GM12865 (cell line): ENCODE measurements at regions not wholly inside any gene's neighbourhood (a gene's known extent, or its start where the extent isn't known, plus 50 kb on each side); places are given as distances from the start of the nearest gene placed in this dataset.
A peak's percentile ranks its signal among the peaks of the same experiment; 100 is the strongest.

Experiments
- DNase-seq: peaks from one replicate; pipeline ENCODE4 v3.0.0; 2010; ENCODE audit warnings: low read depth
- H3K4me3 ChIP-seq: 2 replicates; pipeline ENCODE4 v1.5.1; 2011; ENCODE audit warnings: mild to moderate bottlenecking, low read depth, low read length, control low read depth
- TF ChIP-seq, protein P1 (sequence below): IDR thresholded peaks from 2 replicates; pipeline ENCODE4 v1.5.1; 2011; ENCODE audit warnings: low read length, control low read depth, low read depth, inconsistent platforms; ENCODE audit not compliant: insufficient read depth; ENCODE audit errors: missing control alignments

DNA sequence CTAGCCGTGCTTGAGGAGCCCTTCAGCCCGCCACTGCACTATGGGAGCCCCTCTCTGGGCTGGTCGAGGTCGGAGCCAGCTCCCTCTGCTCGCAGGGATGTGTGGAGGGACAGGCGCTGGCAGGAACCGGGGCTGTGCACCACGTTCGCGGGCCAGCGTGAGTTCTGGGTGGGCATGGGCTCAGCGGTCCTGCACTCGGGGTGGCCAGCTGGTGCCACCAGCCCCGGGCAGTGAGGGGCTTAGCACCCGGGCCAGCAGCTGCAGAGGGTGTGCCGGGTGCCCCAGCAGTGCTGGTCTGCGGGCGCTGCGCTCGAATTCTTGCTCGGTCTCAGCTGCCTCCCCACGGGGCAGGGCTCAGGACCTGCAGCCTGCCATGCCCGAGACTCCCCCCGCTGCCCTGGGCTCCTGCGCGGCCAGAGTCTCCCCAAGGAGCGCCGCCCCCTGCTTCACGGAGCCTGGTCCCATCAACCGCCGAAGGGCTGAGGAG is 90.8 kb upstream of the NRG3 start:
- H3K4me3 ChIP-seq = no peak overlapping the region
- TF ChIP-seq, protein P1, sequence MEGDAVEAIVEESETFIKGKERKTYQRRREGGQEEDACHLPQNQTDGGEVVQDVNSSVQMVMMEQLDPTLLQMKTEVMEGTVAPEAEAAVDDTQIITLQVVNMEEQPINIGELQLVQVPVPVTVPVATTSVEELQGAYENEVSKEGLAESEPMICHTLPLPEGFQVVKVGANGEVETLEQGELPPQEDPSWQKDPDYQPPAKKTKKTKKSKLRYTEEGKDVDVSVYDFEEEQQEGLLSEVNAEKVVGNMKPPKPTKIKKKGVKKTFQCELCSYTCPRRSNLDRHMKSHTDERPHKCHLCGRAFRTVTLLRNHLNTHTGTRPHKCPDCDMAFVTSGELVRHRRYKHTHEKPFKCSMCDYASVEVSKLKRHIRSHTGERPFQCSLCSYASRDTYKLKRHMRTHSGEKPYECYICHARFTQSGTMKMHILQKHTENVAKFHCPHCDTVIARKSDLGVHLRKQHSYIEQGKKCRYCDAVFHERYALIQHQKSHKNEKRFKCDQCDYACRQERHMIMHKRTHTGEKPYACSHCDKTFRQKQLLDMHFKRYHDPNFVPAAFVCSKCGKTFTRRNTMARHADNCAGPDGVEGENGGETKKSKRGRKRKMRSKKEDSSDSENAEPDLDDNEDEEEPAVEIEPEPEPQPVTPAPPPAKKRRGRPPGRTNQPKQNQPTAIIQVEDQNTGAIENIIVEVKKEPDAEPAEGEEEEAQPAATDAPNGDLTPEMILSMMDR = no peak
- no peak for DNase-seq

DNA sequence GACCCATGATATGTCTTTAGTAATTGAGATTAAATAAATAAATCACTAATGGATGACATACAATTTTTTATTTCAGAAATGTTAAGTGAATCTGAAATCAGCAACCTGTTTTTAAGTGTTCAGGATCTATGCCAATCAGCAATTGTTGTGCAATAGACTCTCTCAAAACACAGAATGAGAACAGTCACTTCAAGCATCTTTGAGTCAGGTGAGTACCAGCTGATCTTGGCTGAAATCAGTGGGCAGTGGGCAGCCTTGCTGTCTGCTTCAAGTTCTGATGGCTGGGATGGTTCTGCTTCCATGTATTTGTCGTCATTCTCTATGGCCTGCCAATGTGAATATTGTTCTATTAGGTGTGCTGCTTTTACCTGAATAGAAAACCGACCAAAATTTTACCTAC is 82.3 kb upstream of the NRG3 start:
- TF ChIP-seq, protein P1 = no peak
- no peak for DNase-seq
- no peak overlapping the region for H3K4me3 ChIP-seq

DNA sequence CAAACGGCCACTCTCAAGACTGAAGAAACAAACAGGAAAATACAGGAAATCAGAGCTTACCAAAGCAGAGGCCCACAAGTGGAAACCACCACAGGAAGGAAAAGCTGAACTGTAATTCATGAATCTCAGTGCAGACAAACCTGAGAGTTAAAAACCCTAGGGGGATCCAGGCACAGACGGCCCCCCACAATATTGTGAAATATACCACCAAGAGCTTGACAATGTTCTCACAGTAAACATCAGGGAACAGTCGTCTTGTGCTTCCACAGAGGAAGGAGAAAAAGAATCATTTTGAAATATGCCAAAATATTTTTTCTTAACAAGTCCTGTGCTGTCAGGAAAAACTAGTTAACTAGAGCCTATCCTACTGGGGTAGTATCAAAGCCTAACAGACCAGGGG is 68.2 kb upstream of the NRG3 start:
- H3K4me3 ChIP-seq = no peak overlapping the region
- DNase-seq = no peak
- TF ChIP-seq, protein P1 = no peak

DNA sequence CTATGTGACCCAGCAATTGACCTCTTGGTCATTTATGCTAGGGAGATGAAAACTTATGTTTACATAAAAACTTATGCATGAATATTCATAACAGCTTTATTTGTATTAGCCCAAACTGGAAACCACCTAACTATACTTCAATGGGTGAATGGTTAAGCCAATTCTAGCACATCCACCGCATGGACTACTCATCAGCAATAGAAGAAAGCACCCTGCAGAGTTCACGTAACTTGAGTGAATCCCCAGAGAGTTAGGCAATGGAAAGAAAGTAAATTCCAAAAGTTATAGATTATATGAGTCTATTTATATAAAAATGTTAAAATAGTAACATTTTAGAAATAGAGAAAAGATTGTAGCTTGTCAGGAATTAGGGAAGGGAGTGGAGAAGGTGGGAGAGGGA is 60.2 kb upstream of the NRG3 start:
- TF ChIP-seq, protein P1 = no peak

DNA sequence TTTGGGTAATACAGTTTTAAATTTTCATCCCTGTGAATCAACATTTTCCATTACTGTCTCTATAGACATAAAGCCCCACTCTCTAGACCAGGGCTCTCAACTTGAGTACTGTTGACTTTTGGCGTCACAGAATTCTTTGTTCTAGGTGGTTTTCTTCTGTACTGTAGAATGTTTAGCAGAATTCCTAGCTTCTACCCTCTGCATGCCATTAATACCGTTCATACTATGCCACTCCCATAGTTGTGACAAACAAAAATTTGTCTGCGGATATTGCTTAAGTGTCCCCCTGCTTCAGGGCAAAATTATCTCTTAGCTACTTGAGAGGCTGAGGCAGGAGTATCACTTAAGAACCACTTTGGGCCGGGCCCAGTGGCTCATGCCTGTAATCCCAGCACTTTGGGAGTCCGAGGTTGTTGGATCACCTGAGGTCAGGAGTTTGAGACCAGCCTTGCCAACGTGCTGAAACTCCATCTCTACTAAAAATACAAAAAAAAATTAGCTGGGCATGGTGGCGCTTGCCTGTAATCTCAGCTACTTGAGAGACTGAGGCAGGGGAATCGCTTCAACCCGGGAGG is 57.3 kb upstream of the NRG3 start:
- TF ChIP-seq, protein P1 = no peak
- no peak for DNase-seq

More for the DNA sequence above, 60.2 kb upstream of the NRG3 start:
- H3K4me3 ChIP-seq = no peak overlapping the region
- no peak for DNase-seq

DNA sequence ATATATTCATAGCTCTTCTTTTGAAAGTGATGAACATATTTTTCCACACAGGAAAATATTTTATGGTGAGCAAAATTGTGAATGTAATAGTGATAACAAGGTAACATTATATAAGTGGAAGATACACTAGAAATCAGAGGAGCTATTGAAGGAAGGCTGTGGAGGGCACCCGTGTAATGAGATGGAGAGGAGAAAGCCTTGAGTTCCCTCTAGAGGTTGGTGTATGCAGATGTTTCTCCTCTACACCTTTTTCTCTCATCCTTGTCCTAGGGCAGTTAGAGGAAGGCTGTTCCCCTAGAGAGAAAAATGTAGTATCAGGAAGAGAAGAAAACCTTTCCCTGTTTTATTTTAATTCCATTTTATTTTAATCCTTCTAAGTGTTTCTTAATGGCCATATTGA is 54.6 kb upstream of the NRG3 start:
- TF ChIP-seq, protein P1 = peak; percentile 13
- no peak overlapping the region for H3K4me3 ChIP-seq
- DNase-seq = no peak

More for the DNA sequence above, 57.3 kb upstream of the NRG3 start:
- H3K4me3 ChIP-seq = no peak overlapping the region
